ENCODE measurements at regions not wholly inside any gene's neighbourhood (a gene's known extent, or its start where the extent isn't known, plus 50 kb on each side); places are given as distances from the start of the nearest gene placed in this dataset.
A peak's percentile ranks its signal among the peaks of the same experiment; 100 is the strongest.

DNA sequence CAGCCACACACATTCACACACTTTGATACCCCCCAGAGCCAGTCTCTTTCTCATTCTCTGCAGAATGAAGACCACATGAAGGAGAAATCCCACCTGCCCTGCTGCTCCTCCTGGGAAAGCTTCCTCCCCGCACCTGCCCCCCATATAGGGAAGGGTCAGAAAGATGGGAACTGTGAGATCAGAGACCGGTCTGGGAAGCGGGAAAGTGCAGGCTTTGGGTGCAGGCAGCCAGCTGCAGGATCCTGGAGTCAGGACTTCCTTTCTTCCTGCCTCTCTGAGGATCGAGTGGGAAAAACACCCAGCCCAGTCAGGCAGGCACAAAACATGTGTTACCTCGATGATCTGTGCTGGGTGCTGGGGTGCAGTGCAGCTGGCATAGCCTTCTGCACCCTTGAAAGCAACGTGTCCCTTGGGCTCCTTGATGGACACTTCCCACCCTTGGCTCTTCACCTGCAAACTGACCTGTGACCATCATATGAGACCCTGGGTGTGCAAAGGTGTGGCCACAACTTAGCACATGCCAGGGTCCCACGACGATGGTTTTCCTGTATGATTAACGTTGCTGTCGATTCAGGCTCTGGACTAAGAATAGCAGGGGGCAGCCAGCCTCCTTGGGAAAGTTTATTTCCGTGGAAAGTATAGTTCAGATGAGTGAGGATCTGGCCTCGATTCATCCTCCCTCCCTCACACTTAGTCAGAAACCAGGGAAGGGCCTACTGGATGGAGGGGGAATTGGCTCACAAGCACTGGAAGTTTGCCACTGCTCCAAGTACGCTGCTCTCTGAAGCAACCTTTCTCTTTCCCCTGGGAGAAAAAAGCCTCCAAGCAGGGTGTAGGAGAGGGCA lies 105.4 kb upstream of the MED13L start:
- Histone ChIP-seq H3K4me1 (peaks cover 6 to 19% of the 10 kb centered on the region in 2 donors), H3K27ac (peak overlapping the region in 1 of 2 donors; percentile 18), H3K4me3 (no peak overlapping the region), H3K27me3 (no peaks in the 10 kb centered on the region), H3K36me3 (no peaks in the 10 kb centered on the region), H3K9me3 (no peaks in the 10 kb centered on the region)
- TF ChIP-seq CTCF (IDR thresholded peaks at IDR 0.05), result peak in 1 of 2 donors; percentile 10
- DNase-seq, result peak in 3 of 4 donors; percentile 75 to 91 (median 80)
- peak; percentile 74 for ATAC-seq
- intact Hi-C loops (cut with DNase I), result no loop called here

GRCh38 chr12:116384175-116384574 lies 106.7 kb upstream of the MED13L start:
- no peak for DNase-seq
- intact Hi-C loops (cut with DNase I), result no loop called here

DNA sequence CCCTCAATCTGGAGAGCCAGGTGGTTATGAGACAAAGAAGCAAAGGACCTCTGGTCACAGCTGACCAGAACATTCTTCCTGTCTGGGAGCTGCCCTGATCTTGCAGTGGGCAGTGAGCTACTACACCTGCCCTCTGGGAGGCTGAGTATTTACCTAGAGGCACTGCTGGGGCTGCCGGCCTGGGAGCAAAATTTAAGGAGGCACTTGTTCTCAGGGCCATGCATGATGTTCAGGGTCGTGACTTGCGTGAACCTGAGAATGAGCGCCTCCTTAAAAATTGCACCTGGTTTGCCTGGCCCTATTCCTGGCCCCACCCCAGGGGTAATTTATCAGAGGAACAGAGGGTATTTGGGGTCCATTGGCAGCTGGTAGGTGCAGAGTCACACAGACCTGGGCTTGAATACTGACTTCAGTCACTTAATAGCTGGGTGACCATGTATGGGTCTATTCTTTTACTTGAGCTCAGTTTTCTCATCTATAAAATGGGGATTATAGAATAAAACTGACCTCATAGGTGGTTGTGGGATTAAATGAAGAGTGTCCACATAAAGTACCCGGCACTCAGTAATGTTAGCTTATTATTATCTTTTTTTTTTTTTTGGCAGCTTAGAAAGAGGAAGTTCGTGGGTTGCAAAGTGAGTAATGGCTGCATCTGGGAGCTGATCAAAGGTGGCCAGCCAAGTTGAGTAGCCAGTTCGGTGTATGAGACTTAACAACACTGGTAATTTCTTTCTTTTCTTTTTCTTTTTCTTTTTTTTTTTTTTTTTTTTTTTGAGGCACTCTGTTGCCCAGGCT lies 107.4 kb upstream of the MED13L start:
- no peaks in the 10 kb centered on the region for H3K9me3 ChIP-seq
- intact Hi-C loops (cut with DNase I), result no loop called here
- H3K36me3 ChIP-seq, result no peaks in the 10 kb centered on the region
- H3K27ac ChIP-seq, result no peak overlapping the region
- peaks cover 14 to 19% of the 10 kb centered on the region in 2 donors for H3K4me1 ChIP-seq
- DNase-seq (no peak), ATAC-seq (peak; percentile 39)
- TF ChIP-seq CTCF (IDR thresholded peaks at IDR 0.05), result no peak
- H3K27me3 ChIP-seq, result no peaks in the 10 kb centered on the region
- H3K4me3 ChIP-seq, result no peak overlapping the region

More at GRCh38 chr12:116384175-116384574, 106.7 kb upstream of the MED13L start:
- TF ChIP-seq CTCF (IDR thresholded peaks at IDR 0.05), result no peak
- no peak for ATAC-seq
- Histone ChIP-seq H3K4me3 (no peak overlapping the region), H3K9me3 (no peaks in the 10 kb centered on the region), H3K27ac (no peak overlapping the region), H3K4me1 (peaks cover 8 to 19% of the 10 kb centered on the region in 2 donors), H3K36me3 (no peaks in the 10 kb centered on the region), H3K27me3 (no peaks in the 10 kb centered on the region)

DNA sequence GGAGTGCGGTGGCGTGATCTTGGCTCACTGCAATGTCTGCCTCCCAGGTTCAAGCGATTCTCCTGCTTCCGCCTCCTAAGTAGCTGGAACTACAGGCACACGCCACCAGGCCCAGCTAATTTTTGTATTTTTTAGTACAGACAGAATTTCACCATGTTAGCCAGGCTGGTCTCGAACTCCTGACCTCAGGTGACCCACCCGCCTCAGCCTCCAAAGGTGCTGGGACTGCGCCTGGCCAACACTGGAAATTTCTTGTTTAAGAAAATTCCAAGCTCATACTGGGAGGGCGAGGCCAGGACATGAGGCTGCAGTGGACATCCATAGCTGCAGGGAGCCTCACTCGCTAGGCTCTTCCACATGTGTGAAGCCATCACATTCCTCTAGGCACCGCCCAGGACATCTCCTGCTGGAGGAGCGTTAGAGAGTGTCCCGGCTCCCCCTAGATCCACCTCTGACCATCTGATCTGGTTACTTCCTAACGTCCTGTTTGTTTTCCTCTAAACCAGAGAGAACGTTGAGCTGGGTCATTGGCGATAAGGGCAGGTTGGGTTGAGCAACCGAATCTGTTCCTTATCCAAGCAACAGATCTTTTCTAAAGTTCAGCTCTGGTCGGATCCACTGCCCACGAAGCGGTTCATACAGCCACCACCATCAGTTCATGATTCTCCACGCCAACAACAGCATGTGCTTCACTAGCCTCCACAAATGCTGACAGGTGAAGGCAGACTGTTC lies 108.2 kb upstream of the MED13L start:
- TF ChIP-seq CTCF (IDR thresholded peaks at IDR 0.05), result no peak
- ATAC-seq, result no peak
- H3K4me3 ChIP-seq, result no peak overlapping the region
- DNase-seq, result no peak
- H3K27me3 ChIP-seq, result no peaks in the 10 kb centered on the region
- intact Hi-C loops (cut with DNase I), result no loop called here
- no peak overlapping the region for H3K27ac ChIP-seq
- H3K36me3 ChIP-seq, result no peaks in the 10 kb centered on the region
- H3K9me3 ChIP-seq, result no peaks in the 10 kb centered on the region
- peaks cover 14 to 19% of the 10 kb centered on the region in 2 donors for H3K4me1 ChIP-seq
